Fibroblast of lung (primary cell): ENCODE measurements at regions not wholly inside any gene's neighbourhood (a gene's known extent, or its start where the extent isn't known, plus 50 kb on each side); places are given as distances from the start of the nearest gene placed in this dataset.
A peak's percentile ranks its signal among the peaks of the same experiment; 100 is the strongest.

Experiments used
- DNase-seq, 2 donors: peaks; one replicate each; pipeline versions ENCODE4 v3.0.0 to v3.0.0-alpha.2; 2010; ENCODE audit warnings: low read depth in 2 of 2
- H2AFZ ChIP-seq: 2 replicates; pipeline ENCODE4 v1.5.1; 2012; ENCODE audit warnings: low read length, control low read depth, inconsistent platforms
- H3K27ac ChIP-seq: 2 replicates; pipeline ENCODE4 v1.5.1; 2011; ENCODE audit warnings: low read length, control low read depth; ENCODE audit not compliant: insufficient read depth
- H3K27me3 ChIP-seq: 2 replicates; pipeline ENCODE4 v1.5.1; 2011; ENCODE audit warnings: mild to moderate bottlenecking, low read length; ENCODE audit not compliant: control insufficient read depth, insufficient read depth
- H3K36me3 ChIP-seq: 2 replicates; pipeline ENCODE4 v1.5.1; 2011; ENCODE audit warnings: low read length; ENCODE audit not compliant: control insufficient read depth, insufficient read depth
- H3K4me1 ChIP-seq: 2 replicates; pipeline ENCODE4 v1.5.1; 2011; ENCODE audit warnings: low read length; ENCODE audit not compliant: control insufficient read depth, insufficient read depth; ENCODE audit errors: extremely low read depth
- H3K4me2 ChIP-seq: 2 replicates; pipeline ENCODE4 v1.5.1; 2011; ENCODE audit warnings: low read length, control low read depth; ENCODE audit not compliant: insufficient read depth; ENCODE audit errors: extremely low read depth
- H3K4me3 ChIP-seq, 4 experiments: fragments of 200-600 bp in 1 of 4; sonication (generic) in 1 of 4; replicated peaks in 1 of 4; 2 replicates each; pipeline ENCODE4 v1.5.1; 2011 to 2016; ENCODE audit warnings: low read length in 4 of 4, low read depth in 3 of 4, mild to moderate bottlenecking in 3 of 4, control low read depth in 2 of 4, inconsistent platforms in 1 of 4, mixed read lengths in 1 of 4; ENCODE audit not compliant: insufficient read depth in 1 of 4; ENCODE audit errors: control extremely low read depth in 1 of 4
- H3K79me2 ChIP-seq: 2 replicates; pipeline ENCODE4 v1.5.1; 2012; ENCODE audit warnings: mild to moderate bottlenecking, low read length, inconsistent platforms; ENCODE audit not compliant: control insufficient read depth, insufficient read depth
- H3K9ac ChIP-seq: 2 replicates; pipeline ENCODE4 v1.5.1; 2011; ENCODE audit warnings: mild to moderate bottlenecking, low read length, control low read depth; ENCODE audit not compliant: insufficient read depth
- H3K9me3 ChIP-seq: 2 replicates; pipeline ENCODE4 v1.5.1; 2012; ENCODE audit warnings: low read depth, low read length; ENCODE audit not compliant: control insufficient read depth, insufficient read depth
- H4K20me1 ChIP-seq: 2 replicates; pipeline ENCODE4 v1.5.1; 2011; ENCODE audit warnings: low read length; ENCODE audit not compliant: control insufficient read depth, insufficient read depth; ENCODE audit errors: extremely low read depth
- EZH2 ChIP-seq: IDR thresholded peaks from 2 replicates; pipeline ENCODE4 v1.5.1; 2012; ENCODE audit warnings: low read length, control low read depth, mild to moderate bottlenecking; ENCODE audit errors: missing control alignments
- TF ChIP-seq, protein P1 (sequence below), 2 donors: IDR thresholded peaks in 1 of 2; conservative IDR thresholded peaks in 1 of 2; 1 replicate in 1 of 2; 2 replicates in 1 of 2; pipeline ENCODE4 v1.5.1; 2011 to 2012; ENCODE audit warnings: low read length in 2 of 2, control low read depth in 1 of 2, inconsistent platforms in 1 of 2, low read depth in 1 of 2, mild to moderate bottlenecking in 1 of 2

GRCh38 chr5:58327289-58327688 is 132.6 kb downstream of the PLK2 start:
- no peaks in the 10 kb centered on the region for H3K79me2 ChIP-seq
- DNase-seq: no peak
- no peak overlapping the region for H2AFZ ChIP-seq
- H3K4me1 ChIP-seq: no peaks in the 10 kb centered on the region
- TF ChIP-seq, protein P1, sequence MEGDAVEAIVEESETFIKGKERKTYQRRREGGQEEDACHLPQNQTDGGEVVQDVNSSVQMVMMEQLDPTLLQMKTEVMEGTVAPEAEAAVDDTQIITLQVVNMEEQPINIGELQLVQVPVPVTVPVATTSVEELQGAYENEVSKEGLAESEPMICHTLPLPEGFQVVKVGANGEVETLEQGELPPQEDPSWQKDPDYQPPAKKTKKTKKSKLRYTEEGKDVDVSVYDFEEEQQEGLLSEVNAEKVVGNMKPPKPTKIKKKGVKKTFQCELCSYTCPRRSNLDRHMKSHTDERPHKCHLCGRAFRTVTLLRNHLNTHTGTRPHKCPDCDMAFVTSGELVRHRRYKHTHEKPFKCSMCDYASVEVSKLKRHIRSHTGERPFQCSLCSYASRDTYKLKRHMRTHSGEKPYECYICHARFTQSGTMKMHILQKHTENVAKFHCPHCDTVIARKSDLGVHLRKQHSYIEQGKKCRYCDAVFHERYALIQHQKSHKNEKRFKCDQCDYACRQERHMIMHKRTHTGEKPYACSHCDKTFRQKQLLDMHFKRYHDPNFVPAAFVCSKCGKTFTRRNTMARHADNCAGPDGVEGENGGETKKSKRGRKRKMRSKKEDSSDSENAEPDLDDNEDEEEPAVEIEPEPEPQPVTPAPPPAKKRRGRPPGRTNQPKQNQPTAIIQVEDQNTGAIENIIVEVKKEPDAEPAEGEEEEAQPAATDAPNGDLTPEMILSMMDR (conservative IDR thresholded peaks at IDR 0.05 in 1 of 2, IDR thresholded peaks at IDR 0.05 in 1 of 2; ENCODE audit: low read depth in 1 of 2, low read length in 2 of 2): no peak
- no peak for TF ChIP-seq EZH2
- no peaks in the 10 kb centered on the region for H3K9me3 ChIP-seq
- no peak overlapping the region for H3K4me2 ChIP-seq
- H3K9ac ChIP-seq: no peak overlapping the region
- no peaks in the 10 kb centered on the region for H4K20me1 ChIP-seq
- no peak overlapping the region for H3K4me3 ChIP-seq
- no peaks in the 10 kb centered on the region for H3K36me3 ChIP-seq
- H3K27ac ChIP-seq: no peak overlapping the region
- no peaks in the 10 kb centered on the region for H3K27me3 ChIP-seq

- Histone ChIP-seq H3K4me3 (no peak overlapping the region), H3K9ac (no peak overlapping the region), H4K20me1 (no peaks in the 10 kb centered on the region), H2AFZ (no peak overlapping the region), H3K4me2 (no peak overlapping the region), H3K4me1 (no peaks in the 10 kb centered on the region), H3K27me3 (no peaks in the 10 kb centered on the region), H3K36me3 (no peaks in the 10 kb centered on the region), H3K27ac (no peak overlapping the region), H3K79me2 (no peaks in the 10 kb centered on the region), H3K9me3 (no peaks in the 10 kb centered on the region)
- no peak for TF ChIP-seq EZH2
- TF ChIP-seq, protein P1 (conservative IDR thresholded peaks at IDR 0.05 in 1 of 2, IDR thresholded peaks at IDR 0.05 in 1 of 2; ENCODE audit: low read depth in 1 of 2, low read length in 2 of 2): no peak
- no peak for DNase-seq
Measured at GRCh38 chr5:58326022-58326421, 133.9 kb downstream of the PLK2 start.

DNA sequence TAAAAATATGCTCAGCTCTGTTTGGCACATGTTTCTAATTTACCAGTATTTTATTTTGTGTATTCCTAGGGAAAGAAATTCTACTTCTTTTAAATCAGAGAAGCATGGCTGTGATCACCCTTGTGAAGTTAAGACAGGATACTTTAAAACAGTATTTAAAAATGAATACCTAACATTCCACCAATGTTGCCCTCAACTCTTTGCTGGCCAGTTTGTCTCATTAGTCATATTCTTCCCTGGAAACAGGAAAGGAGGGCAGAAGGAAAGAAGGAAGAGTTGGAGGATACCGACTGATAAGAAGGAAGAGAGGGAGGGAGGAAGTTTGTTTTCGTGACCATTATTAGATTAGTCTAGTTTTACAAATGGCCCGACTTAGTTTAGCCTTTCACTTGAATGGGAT is 137.4 kb downstream of the PLK2 start:
- Histone ChIP-seq H3K9me3 (no peaks in the 10 kb centered on the region), H3K27me3 (no peaks in the 10 kb centered on the region), H3K79me2 (no peaks in the 10 kb centered on the region), H3K27ac (no peak overlapping the region), H3K36me3 (no peaks in the 10 kb centered on the region), H3K4me1 (no peaks in the 10 kb centered on the region), H3K4me3 (no peak overlapping the region), H2AFZ (peak overlapping the region; percentile 40), H4K20me1 (no peaks in the 10 kb centered on the region), H3K4me2 (no peak overlapping the region), H3K9ac (no peak overlapping the region)
- TF ChIP-seq, protein P1 (conservative IDR thresholded peaks at IDR 0.05 in 1 of 2, IDR thresholded peaks at IDR 0.05 in 1 of 2; ENCODE audit: low read depth in 1 of 2, low read length in 2 of 2): no peak
- no peak for TF ChIP-seq EZH2
- DNase-seq: peak in 1 of 2 donors; percentile 75
